Skeletal muscle tissue (tissue), 3 donors: ENCODE measurements at regions not wholly inside any gene's neighbourhood (a gene's known extent, or its start where the extent isn't known, plus 50 kb on each side); places are given as distances from the start of the nearest gene placed in this dataset.

Experiments used
- H3K27ac ChIP-seq: one replicate; pipeline ENCODE4 v1.7.0; 2013; ENCODE audit warnings: mild to moderate bottlenecking, low read depth, low read length, inconsistent platforms
- H3K27me3 ChIP-seq, 3 donors: one replicate each; pipeline ENCODE4 v1.7.0; 2013; ENCODE audit warnings: low read length in 3 of 3; ENCODE audit not compliant: control insufficient read depth in 3 of 3, insufficient read depth in 3 of 3
- H3K36me3 ChIP-seq, 3 donors: one replicate each; pipeline ENCODE4 v1.7.0; 2013; ENCODE audit warnings: low read length in 3 of 3; ENCODE audit not compliant: control insufficient read depth in 3 of 3, insufficient read depth in 3 of 3
- H3K4me1 ChIP-seq, 3 donors: one replicate each; pipeline ENCODE4 v1.7.0; 2013; ENCODE audit warnings: low read length in 3 of 3, mild to moderate bottlenecking in 3 of 3; ENCODE audit not compliant: control insufficient read depth in 3 of 3, insufficient read depth in 3 of 3
- H3K4me3 ChIP-seq, 3 donors: one replicate each; pipeline ENCODE4 v1.7.0; 2013; ENCODE audit warnings: low read length in 3 of 3
- H3K9ac ChIP-seq, 3 donors: one replicate each; pipeline ENCODE4 v1.7.0; 2013; ENCODE audit warnings: low read length in 3 of 3, mild to moderate bottlenecking in 3 of 3, moderate library complexity in 2 of 3, low read depth in 1 of 3
- H3K9me3 ChIP-seq, 3 donors: one replicate each; pipeline ENCODE4 v1.7.0; 2013; ENCODE audit warnings: low read length in 3 of 3; ENCODE audit not compliant: control insufficient read depth in 3 of 3
- donor health status: Osteomylitis.

DNA sequence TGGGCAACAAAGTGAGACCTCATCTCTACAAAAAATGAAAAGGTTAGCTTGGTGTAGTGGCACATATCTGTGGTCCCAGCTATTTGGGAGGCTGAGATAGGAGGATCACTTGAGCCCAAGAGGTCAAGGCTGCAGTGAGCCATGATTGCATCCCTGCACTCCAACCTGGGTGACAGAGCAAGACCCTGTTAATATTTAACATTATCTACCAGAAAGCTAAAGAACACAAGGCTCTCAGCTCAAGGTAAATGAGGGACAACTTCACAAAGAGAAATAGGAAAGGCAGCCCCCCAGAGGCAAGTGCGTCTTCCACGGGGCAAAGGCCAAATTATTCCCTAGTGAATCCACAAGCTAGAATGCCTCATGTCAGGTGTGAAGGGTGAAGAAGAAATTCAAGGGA is 109.6 kb upstream of the PFKP start:
- Histone ChIP-seq H3K4me3 (no peak overlapping the region), H3K27ac (no peak overlapping the region), H3K36me3 (no peaks in the 10 kb centered on the region), H3K4me1 (no peaks in the 10 kb centered on the region), H3K27me3 (peaks cover 0 to 1% (median 0%) of the 10 kb centered on the region in 3 donors), H3K9me3 (no peaks in the 10 kb centered on the region), H3K9ac (no peak overlapping the region)

DNA sequence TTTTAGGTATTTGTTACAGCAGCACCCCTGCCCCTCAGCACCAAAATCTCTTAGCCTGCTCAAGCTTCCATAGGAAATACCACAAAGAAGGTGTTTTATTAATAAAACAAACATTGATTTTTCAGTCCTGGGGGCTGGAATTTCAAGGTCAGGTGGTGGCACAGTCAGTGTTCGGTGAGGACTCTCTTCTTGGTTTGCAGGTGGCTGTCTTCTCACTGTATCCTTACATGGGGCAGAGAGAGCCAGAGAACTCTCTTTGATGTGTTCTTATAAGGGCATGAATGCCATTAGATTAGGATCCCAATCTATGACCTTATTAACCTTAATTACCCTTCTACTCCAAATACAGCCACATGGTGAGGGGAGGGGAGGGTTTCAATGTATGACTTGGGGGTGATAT is 112.3 kb upstream of the PFKP start:
- H3K9ac ChIP-seq, result no peak overlapping the region
- H3K36me3 ChIP-seq, result no peaks in the 10 kb centered on the region
- H3K9me3 ChIP-seq, result no peaks in the 10 kb centered on the region
- H3K4me1 ChIP-seq, result no peaks in the 10 kb centered on the region
- H3K27ac ChIP-seq, result no peak overlapping the region
- H3K4me3 ChIP-seq, result no peak overlapping the region
- H3K27me3 ChIP-seq, result peaks cover 4 to 18% (median 12%) of the 10 kb centered on the region in 3 donors

GRCh38 chr10:2953495-2953894 is 113.9 kb upstream of the PFKP start:
- H3K27me3 ChIP-seq, result peaks cover 4 to 22% (median 20%) of the 10 kb centered on the region in 3 donors
- no peak overlapping the region for H3K27ac ChIP-seq
- no peaks in the 10 kb centered on the region for H3K9me3 ChIP-seq
- H3K9ac ChIP-seq, result no peak overlapping the region
- H3K4me3 ChIP-seq, result no peak overlapping the region
- no peaks in the 10 kb centered on the region for H3K4me1 ChIP-seq
- no peaks in the 10 kb centered on the region for H3K36me3 ChIP-seq

DNA sequence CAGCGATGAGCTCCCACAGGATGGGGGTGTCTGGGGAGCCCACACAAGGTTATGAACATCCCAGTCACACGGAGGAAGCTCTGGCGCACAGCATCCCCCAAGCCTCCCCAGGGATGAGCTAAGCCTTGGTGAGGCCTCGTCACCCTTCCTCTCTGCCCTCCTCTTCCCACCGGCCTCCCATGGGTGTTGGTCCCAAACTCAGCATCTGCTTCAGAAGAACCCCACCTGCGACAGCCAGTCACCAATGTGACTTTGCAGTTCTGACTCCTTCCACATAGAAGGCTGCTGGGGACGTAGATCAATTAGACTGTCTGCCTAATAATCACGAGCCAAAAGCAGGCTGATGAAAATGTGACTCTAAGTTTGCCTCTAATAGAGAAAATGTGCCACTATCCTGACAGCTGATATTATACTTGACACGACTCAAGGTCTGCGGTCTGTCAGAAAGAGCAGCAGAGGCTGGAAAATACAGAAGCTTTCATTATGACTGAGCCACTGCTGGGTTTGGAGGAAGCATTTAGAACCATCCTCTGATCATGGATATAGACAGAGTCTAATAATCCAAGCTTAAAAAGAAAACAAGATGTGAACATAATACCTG is 116.0 kb upstream of the PFKP start:
- no peaks in the 10 kb centered on the region for H3K36me3 ChIP-seq
- no peak overlapping the region for H3K27ac ChIP-seq
- H3K4me3 ChIP-seq, result no peak overlapping the region
- no peaks in the 10 kb centered on the region for H3K9me3 ChIP-seq
- no peak overlapping the region for H3K9ac ChIP-seq
- H3K4me1 ChIP-seq, result no peaks in the 10 kb centered on the region
- H3K27me3 ChIP-seq, result peaks cover 4 to 22% (median 20%) of the 10 kb centered on the region in 3 donors

- no peak overlapping the region for H3K9ac ChIP-seq
- H3K36me3 ChIP-seq, result no peaks in the 10 kb centered on the region
- no peaks in the 10 kb centered on the region for H3K9me3 ChIP-seq
- H3K27ac ChIP-seq, result no peak overlapping the region
- H3K27me3 ChIP-seq, result peaks cover 4 to 22% (median 20%) of the 10 kb centered on the region in 3 donors
- H3K4me1 ChIP-seq, result no peaks in the 10 kb centered on the region
- no peak overlapping the region for H3K4me3 ChIP-seq
Measured at GRCh38 chr10:2950546-2950945, 116.8 kb upstream of the PFKP start.

- H3K27me3 ChIP-seq, result peaks cover 4 to 22% (median 20%) of the 10 kb centered on the region in 3 donors
- H3K9ac ChIP-seq, result no peak overlapping the region
- H3K9me3 ChIP-seq, result no peaks in the 10 kb centered on the region
- no peak overlapping the region for H3K27ac ChIP-seq
- no peak overlapping the region for H3K4me3 ChIP-seq
- H3K36me3 ChIP-seq, result no peaks in the 10 kb centered on the region
- H3K4me1 ChIP-seq, result no peaks in the 10 kb centered on the region
Measured at GRCh38 chr10:2949948-2950354, 117.4 kb upstream of the PFKP start.

DNA sequence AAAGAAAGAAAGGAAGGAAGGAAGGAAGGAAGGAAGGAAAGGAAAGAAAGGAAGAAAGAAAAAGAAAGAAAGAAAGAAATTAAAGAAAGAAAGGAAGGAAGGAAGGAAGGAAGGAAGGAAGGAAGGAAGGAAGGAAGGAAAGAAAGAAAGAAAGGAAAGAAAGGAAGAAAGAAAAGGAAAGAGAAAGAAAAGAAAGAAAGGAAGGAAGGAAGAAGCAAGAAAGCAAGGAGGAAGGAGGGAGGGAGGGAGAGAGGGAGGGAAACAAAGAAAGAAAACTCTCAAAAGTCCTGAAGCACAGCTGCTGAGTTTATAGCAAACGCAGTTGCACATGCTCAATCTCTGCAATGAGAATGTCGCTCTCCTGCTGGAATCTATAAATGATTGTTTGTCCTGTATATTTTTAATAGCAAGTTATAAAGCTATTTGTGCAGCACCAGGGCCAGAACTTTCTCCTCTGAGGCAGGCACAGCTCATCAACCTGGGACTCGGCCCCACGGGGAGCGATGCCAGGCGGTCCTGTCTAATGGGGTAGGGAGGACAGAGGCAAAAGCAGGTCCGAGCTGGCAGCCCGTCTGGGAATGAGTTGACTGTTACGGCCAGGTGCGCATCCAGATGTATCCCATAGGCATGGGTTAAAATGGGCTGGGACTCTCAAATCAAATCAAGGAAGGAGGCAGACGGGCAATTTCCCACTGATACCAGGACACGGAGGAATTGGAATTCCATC is 118.0 kb upstream of the PFKP start:
- H3K36me3 ChIP-seq, result no peaks in the 10 kb centered on the region
- H3K27me3 ChIP-seq, result peaks cover 4 to 24% (median 20%) of the 10 kb centered on the region in 3 donors
- no peaks in the 10 kb centered on the region for H3K4me1 ChIP-seq

DNA sequence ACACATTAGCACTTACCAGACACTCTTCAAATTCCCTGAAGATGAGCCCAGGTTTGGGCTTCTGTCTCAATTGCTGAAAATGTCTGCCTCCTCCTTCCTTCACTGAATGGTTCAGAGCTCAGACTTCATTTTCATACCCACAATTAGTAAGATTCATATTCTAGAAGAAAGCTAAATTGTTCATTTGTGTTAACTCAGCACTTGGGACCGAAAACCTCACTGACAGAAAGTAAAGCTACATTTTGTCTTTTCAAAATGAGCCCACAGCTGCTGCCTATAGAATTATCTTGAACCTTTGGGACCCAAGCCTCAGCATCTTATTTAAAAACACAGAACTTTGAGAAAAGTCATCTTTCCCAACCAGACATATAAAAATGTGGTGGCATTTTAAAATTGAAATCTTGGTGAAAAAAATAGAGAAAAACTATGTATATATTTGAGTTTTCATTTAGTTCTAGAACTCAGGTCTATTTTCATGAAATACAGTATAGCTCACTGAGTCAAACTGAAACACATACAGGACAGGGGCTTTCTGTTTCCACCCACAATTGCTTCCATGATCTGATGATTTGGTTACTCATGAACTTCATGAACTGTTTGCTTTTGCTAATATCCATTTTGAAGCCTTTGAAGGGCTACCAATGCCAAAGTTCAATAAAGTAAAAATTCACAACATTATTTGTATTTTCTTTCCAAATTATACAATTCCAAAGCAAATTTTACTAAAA is 119.1 kb upstream of the PFKP start:
- H3K9ac ChIP-seq, result no peak overlapping the region
- H3K27me3 ChIP-seq, result peaks cover 4 to 24% (median 20%) of the 10 kb centered on the region in 3 donors
- H3K27ac ChIP-seq, result no peak overlapping the region
- H3K36me3 ChIP-seq, result no peaks in the 10 kb centered on the region
- no peak overlapping the region for H3K4me3 ChIP-seq
- H3K4me1 ChIP-seq, result no peaks in the 10 kb centered on the region
- no peaks in the 10 kb centered on the region for H3K9me3 ChIP-seq

More for the DNA sequence above, 118.0 kb upstream of the PFKP start:
- Histone ChIP-seq H3K9ac (no peak overlapping the region), H3K9me3 (no peaks in the 10 kb centered on the region), H3K27ac (no peak overlapping the region), H3K4me3 (no peak overlapping the region)

- no peak overlapping the region for H3K9ac ChIP-seq
- H3K36me3 ChIP-seq, result no peaks in the 10 kb centered on the region
- H3K4me3 ChIP-seq, result no peak overlapping the region
- H3K9me3 ChIP-seq, result no peaks in the 10 kb centered on the region
- H3K27ac ChIP-seq, result no peak overlapping the region
- no peaks in the 10 kb centered on the region for H3K4me1 ChIP-seq
- H3K27me3 ChIP-seq, result peaks cover 0 to 10% (median 9%) of the 10 kb centered on the region in 3 donors
Measured at GRCh38 chr10:2944788-2945187, 122.6 kb upstream of the PFKP start.
